ENCODE measurements at regions not wholly inside any gene's neighbourhood (a gene's known extent, or its start where the extent isn't known, plus 50 kb on each side); places are given as distances from the start of the nearest gene placed in this dataset.

- H2AFZ ChIP-seq (ENCODE audit: low read depth, low read length) = no peak overlapping the region
- H3K9me2 ChIP-seq (ENCODE audit: insufficient read depth, low read length) = no peaks in the 10 kb centered on the region
- no peaks in the 10 kb centered on the region for H3F3A ChIP-seq (ENCODE audit: insufficient read depth, low read length, poor library complexity, severe bottlenecking)
- H3K27ac ChIP-seq (ENCODE audit: low read length) = no peak overlapping the region
- no peaks in the 10 kb centered on the region for H3K9me3 ChIP-seq (ENCODE audit: low read length)
- no peak overlapping the region for H3K9ac ChIP-seq (ENCODE audit: low read length)
- no peaks in the 10 kb centered on the region for H3K36me3 ChIP-seq (ENCODE audit: insufficient read depth, low read length)
- no peak overlapping the region for H3K4me3 ChIP-seq (ENCODE audit: low read length)
- H4K20me1 ChIP-seq (ENCODE audit: insufficient read depth) = no peaks in the 10 kb centered on the region
- no peaks in the 10 kb centered on the region for H3K79me2 ChIP-seq (replicated peaks; ENCODE audit: insufficient read depth, low read length)
- H3K27me3 ChIP-seq (ENCODE audit: insufficient read depth, low read depth, low read length) = no peaks in the 10 kb centered on the region
- H3K4me2 ChIP-seq (ENCODE audit: low read length) = no peak overlapping the region
- TF ChIP-seq MXI1 (conservative IDR thresholded peaks at IDR 0.05; ENCODE audit: poor library complexity, severe bottlenecking) = no peak
- no peak for TF ChIP-seq RAD21 (conservative IDR thresholded peaks at IDR 0.05)
- no peak for TF ChIP-seq EZH2 (IDR thresholded peaks at IDR 0.05; ENCODE audit: borderline replicate concordance, insufficient read depth, low read length, poor library complexity, severe bottlenecking)
- no peak for TF ChIP-seq EP300 (conservative IDR thresholded peaks at IDR 0.05; ENCODE audit: poor library complexity, severe bottlenecking)
- no peak for TF ChIP-seq REST (IDR thresholded peaks at IDR 0.05; ENCODE audit: borderline replicate concordance)
- TF ChIP-seq POLR2AphosphoS5 (IDR thresholded peaks at IDR 0.05) = no peak
- no peak for TF ChIP-seq TAF1 (IDR thresholded peaks at IDR 0.05; ENCODE audit: low read depth)
- TF ChIP-seq SMC3 (conservative IDR thresholded peaks at IDR 0.05; ENCODE audit: poor library complexity) = no peak
- TF ChIP-seq CTCF (IDR thresholded peaks at IDR 0.05; ENCODE audit: poor library complexity, severe bottlenecking) = no peak
Measured at GRCh38 chr5:51895834-51896233, 512.6 kb downstream of the ISL1 start.

GRCh38 chr5:51902512-51902911 is 519.3 kb downstream of the ISL1 start:
- Histone ChIP-seq H3F3A (ENCODE audit: insufficient read depth, low read length, poor library complexity, severe bottlenecking) (no peaks in the 10 kb centered on the region), H3K27me3 (ENCODE audit: insufficient read depth, low read depth, low read length) (no peaks in the 10 kb centered on the region), H3K27ac (ENCODE audit: low read length) (no peak overlapping the region), H3K9me3 (ENCODE audit: low read length) (no peaks in the 10 kb centered on the region), H4K20me1 (ENCODE audit: insufficient read depth) (no peaks in the 10 kb centered on the region), H3K4me2 (ENCODE audit: low read length) (no peak overlapping the region), H2AFZ (ENCODE audit: low read depth, low read length) (no peak overlapping the region), H3K9ac (ENCODE audit: low read length) (no peak overlapping the region), H3K9me2 (ENCODE audit: insufficient read depth, low read length) (no peaks in the 10 kb centered on the region), H3K79me2 (replicated peaks; ENCODE audit: insufficient read depth, low read length) (no peaks in the 10 kb centered on the region), H3K4me3 (ENCODE audit: low read length) (no peak overlapping the region), H3K36me3 (ENCODE audit: insufficient read depth, low read length) (no peaks in the 10 kb centered on the region)
- TF ChIP-seq RAD21 (conservative IDR thresholded peaks at IDR 0.05) (no peak), TAF1 (IDR thresholded peaks at IDR 0.05; ENCODE audit: low read depth) (no peak), MXI1 (conservative IDR thresholded peaks at IDR 0.05; ENCODE audit: poor library complexity, severe bottlenecking) (no peak), EP300 (conservative IDR thresholded peaks at IDR 0.05; ENCODE audit: poor library complexity, severe bottlenecking) (no peak), SMC3 (conservative IDR thresholded peaks at IDR 0.05; ENCODE audit: poor library complexity) (no peak), EZH2 (IDR thresholded peaks at IDR 0.05; ENCODE audit: borderline replicate concordance, insufficient read depth, low read length, poor library complexity, severe bottlenecking) (no peak), CTCF (IDR thresholded peaks at IDR 0.05; ENCODE audit: poor library complexity, severe bottlenecking) (no peak), POLR2AphosphoS5 (IDR thresholded peaks at IDR 0.05) (no peak), REST (IDR thresholded peaks at IDR 0.05; ENCODE audit: borderline replicate concordance) (no peak)
